Natural killer cell (primary cell): ENCODE measurements at regions not wholly inside any gene's neighbourhood (a gene's known extent, or its start where the extent isn't known, plus 50 kb on each side); places are given as distances from the start of the nearest gene placed in this dataset.

Experiments used
- ATAC-seq, 3 donors: fragments of 150-1000 bp in 2 of 3; fragments of 200-7000 bp in 1 of 3; cut with Tn5 transposase; 1 replicate in 1 of 3; 2 replicates in 2 of 3; pipeline ENCODE4 v1.10.0; 2021; ENCODE audit warnings: mild to moderate bottlenecking in 2 of 3, moderate library complexity in 2 of 3
- DNase-seq, 2 donors: peaks; one replicate each; pipeline versions ENCODE4 v3.0.0 to v3.0.0-alpha.2; 2013 to 2021; ENCODE audit warnings: mixed read lengths in 1 of 2
- H3K27ac ChIP-seq: one replicate; pipeline ENCODE4 v1.5.1; 2013; ENCODE audit warnings: mild to moderate bottlenecking, low read length
- H3K27me3 ChIP-seq: one replicate; pipeline ENCODE4 v1.6.1; 2013; ENCODE audit warnings: low read length; ENCODE audit not compliant: control insufficient read depth, insufficient read depth
- H3K36me3 ChIP-seq: one replicate; pipeline ENCODE4 v1.6.1; 2013; ENCODE audit warnings: low read length; ENCODE audit not compliant: control insufficient read depth, insufficient read depth
- H3K4me1 ChIP-seq: one replicate; pipeline ENCODE4 v1.6.1; 2013; ENCODE audit warnings: low read length; ENCODE audit not compliant: control insufficient read depth, insufficient read depth
- H3K4me3 ChIP-seq: one replicate; pipeline ENCODE4 v1.5.1; 2013; ENCODE audit warnings: low read length
- H3K9me3 ChIP-seq: one replicate; pipeline ENCODE4 v1.6.1; 2013; ENCODE audit warnings: low read length; ENCODE audit not compliant: control insufficient read depth, insufficient read depth
- H3K27ac Mint-ChIP-seq, 2 donors: one replicate each; pipeline ENCODE4 v1.8.0; 2022; ENCODE audit warnings: mild to moderate bottlenecking in 2 of 2, mixed read lengths in 2 of 2, moderate library complexity in 1 of 2
- H3K27me3 Mint-ChIP-seq, 2 donors: one replicate each; pipeline ENCODE4 v1.8.0; 2022; ENCODE audit warnings: low read depth in 2 of 2, mixed read lengths in 2 of 2
- H3K36me3 Mint-ChIP-seq: one replicate; pipeline ENCODE4 v1.8.0; 2022; ENCODE audit warnings: mixed read lengths
- H3K4me1 Mint-ChIP-seq, 2 donors: one replicate each; pipeline ENCODE4 v1.8.0; 2022; ENCODE audit warnings: mixed read lengths in 2 of 2
- H3K4me3 Mint-ChIP-seq: one replicate; pipeline ENCODE4 v1.8.0; 2022; ENCODE audit warnings: mild to moderate bottlenecking, moderate library complexity, mixed read lengths
- H3K9me3 Mint-ChIP-seq, 2 donors: one replicate each; pipeline ENCODE4 v1.8.0; 2022; ENCODE audit warnings: mixed read lengths in 2 of 2
- WGBS: methylation state at CpG from one replicate; pipeline ENCODE4 v1.1.7; 2013; ENCODE audit warnings: missing lambda C conversion rate; ENCODE audit not compliant: insufficient coverage; 5-methylcytosine and 5-hydroxymethylcytosine counted together
- intact Hi-C: fragments of 100-400 bp; cut with micrococcal nuclease; formaldehyde crosslinking; loops from one replicate; pipeline ENCODE4 v1.14.2; 2022
- TF ChIP-seq, protein P1 (sequence below): fragments of 200-600 bp; IDR thresholded peaks from one replicate; pipeline ENCODE4 v1.8.0; 2022; ENCODE audit warnings: antibody characterized with exemption

DNA sequence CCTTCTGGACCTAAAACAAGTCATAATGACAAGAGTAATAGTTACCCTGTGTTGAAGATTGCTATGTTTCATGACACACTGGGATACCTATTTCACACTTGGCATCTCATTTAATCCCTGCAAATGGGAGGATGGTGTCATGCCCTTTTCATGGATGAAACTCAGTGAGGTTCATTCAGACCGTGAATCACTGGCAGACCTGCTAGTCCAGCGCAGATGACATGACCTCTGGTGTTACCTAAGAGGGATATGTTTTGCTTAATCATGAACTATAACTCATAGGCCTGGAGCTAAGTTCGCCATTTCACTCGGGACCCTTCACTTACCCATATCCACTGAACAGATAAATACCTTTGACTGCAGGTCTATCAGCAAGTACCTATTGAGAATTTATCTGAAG lies 286.6 kb upstream of the FMN2 start:
- Mint-ChIP-seq H3K4me3 (no peak overlapping the region), H3K27ac (no peak overlapping the region), H3K9me3 (no peaks in the 10 kb centered on the region), H3K27me3 (peaks cover 0 to 2% of the 10 kb centered on the region in 2 donors), H3K4me1 (peaks cover 0 to 6% of the 10 kb centered on the region in 2 donors), H3K36me3 (no peaks in the 10 kb centered on the region)
- no peak for ATAC-seq
- intact Hi-C loops = no loop called here
- H3K9me3 ChIP-seq = no peaks in the 10 kb centered on the region
- WGBS = 100% methylated on average over 2 of the region's 4 CpGs
- H3K4me3 ChIP-seq = no peak overlapping the region
- no peak for DNase-seq
- no peaks in the 10 kb centered on the region for H3K4me1 ChIP-seq
- TF ChIP-seq, protein P1, sequence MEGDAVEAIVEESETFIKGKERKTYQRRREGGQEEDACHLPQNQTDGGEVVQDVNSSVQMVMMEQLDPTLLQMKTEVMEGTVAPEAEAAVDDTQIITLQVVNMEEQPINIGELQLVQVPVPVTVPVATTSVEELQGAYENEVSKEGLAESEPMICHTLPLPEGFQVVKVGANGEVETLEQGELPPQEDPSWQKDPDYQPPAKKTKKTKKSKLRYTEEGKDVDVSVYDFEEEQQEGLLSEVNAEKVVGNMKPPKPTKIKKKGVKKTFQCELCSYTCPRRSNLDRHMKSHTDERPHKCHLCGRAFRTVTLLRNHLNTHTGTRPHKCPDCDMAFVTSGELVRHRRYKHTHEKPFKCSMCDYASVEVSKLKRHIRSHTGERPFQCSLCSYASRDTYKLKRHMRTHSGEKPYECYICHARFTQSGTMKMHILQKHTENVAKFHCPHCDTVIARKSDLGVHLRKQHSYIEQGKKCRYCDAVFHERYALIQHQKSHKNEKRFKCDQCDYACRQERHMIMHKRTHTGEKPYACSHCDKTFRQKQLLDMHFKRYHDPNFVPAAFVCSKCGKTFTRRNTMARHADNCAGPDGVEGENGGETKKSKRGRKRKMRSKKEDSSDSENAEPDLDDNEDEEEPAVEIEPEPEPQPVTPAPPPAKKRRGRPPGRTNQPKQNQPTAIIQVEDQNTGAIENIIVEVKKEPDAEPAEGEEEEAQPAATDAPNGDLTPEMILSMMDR = no peak
- no peaks in the 10 kb centered on the region for H3K36me3 ChIP-seq
- no peak overlapping the region for H3K27ac ChIP-seq
- no peaks in the 10 kb centered on the region for H3K27me3 ChIP-seq

DNA sequence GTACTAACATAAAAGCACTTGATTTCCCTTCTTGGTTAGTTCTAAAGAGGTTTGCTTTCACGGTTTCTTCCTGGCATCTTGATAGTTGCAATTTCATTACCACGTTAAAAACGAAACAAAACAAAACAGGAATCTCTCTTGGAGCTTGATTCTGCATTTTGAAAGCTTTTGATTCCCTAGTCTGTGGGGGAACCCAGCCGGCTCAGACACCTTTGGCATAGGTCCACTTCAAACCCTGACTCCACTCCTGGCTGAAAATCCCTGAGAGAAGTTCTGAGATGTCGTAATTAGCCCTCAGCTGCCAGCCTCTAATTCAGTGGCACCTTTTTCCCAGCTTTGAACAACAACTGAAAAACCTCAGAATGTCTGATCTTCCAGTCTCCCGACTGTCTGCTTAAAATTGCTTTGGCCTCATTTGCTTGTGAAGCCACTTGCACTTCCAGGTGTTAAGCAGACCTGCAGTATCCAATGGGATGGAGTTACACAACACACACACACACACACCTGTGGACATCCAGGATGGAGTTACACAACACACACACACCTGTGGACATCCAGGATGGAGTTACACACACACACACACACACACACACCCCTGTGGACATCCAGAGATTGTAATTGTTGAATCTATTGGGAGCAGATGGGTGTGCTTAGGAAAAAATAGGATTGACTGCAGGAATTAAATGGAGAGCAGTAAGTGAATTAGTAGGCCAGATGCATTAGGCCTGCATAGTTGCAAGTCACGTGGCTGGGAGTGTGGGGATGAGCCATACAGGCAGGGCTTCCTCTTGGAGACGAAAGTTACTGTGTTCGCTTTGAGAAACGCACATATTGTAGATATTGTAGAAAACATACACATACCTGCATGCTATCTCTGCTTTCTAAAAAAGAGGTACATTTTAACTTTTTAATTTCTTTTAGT lies 285.6 kb upstream of the FMN2 start:
- H3K4me1 ChIP-seq = no peaks in the 10 kb centered on the region
- no peak overlapping the region for H3K4me3 ChIP-seq
- intact Hi-C loops = no loop called here
- no peak overlapping the region for H3K4me3 Mint-ChIP-seq
- H3K27me3 Mint-ChIP-seq = peaks cover 0 to 2% of the 10 kb centered on the region in 2 donors
- ATAC-seq (no peak), DNase-seq (no peak)
- H3K27ac Mint-ChIP-seq = peak overlapping the region in 1 of 2 donors; percentile 5
- TF ChIP-seq, protein P1 = no peak
- no peaks in the 10 kb centered on the region for H3K27me3 ChIP-seq
- 32% methylated on average over 7 of the region's 10 CpGs for WGBS
- no peaks in the 10 kb centered on the region for H3K9me3 Mint-ChIP-seq
- H3K36me3 Mint-ChIP-seq = no peaks in the 10 kb centered on the region
- no peaks in the 10 kb centered on the region for H3K36me3 ChIP-seq
- H3K9me3 ChIP-seq = no peaks in the 10 kb centered on the region
- peaks cover 0 to 6% of the 10 kb centered on the region in 2 donors for H3K4me1 Mint-ChIP-seq
- H3K27ac ChIP-seq = no peak overlapping the region

DNA sequence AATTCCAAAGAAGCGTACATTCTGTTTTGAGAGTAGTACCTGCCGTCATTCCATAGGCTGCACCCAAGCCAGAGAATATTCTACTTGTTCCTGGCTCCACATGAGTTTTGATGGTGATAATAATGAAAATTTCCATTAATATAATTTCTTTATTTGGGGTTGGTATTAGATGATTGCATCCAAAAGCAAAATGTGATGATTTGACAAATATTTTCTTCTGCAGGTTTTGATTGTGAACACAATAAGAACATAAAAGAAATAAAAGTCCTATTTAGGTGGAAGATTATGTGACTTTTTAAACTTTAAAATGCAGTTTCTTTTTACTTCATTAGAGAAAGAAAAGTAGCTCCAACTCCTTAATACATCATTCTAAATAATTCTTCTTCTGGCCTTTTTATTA lies 284.8 kb upstream of the FMN2 start:
- Histone ChIP-seq H3K4me3 (no peak overlapping the region), H3K9me3 (no peaks in the 10 kb centered on the region), H3K27ac (no peak overlapping the region), H3K36me3 (no peaks in the 10 kb centered on the region), H3K4me1 (no peaks in the 10 kb centered on the region), H3K27me3 (no peaks in the 10 kb centered on the region)
- Mint-ChIP-seq H3K9me3 (no peaks in the 10 kb centered on the region), H3K27ac (no peak overlapping the region), H3K36me3 (no peaks in the 10 kb centered on the region), H3K4me1 (peaks cover 0 to 6% of the 10 kb centered on the region in 2 donors), H3K4me3 (no peak overlapping the region), H3K27me3 (peaks cover 0 to 2% of the 10 kb centered on the region in 2 donors)
- DNase-seq = no peak
- intact Hi-C loops = no loop called here
- TF ChIP-seq, protein P1 = no peak
- no peak for ATAC-seq
- 100% methylated on average over 1 of the region's 2 CpGs for WGBS

DNA sequence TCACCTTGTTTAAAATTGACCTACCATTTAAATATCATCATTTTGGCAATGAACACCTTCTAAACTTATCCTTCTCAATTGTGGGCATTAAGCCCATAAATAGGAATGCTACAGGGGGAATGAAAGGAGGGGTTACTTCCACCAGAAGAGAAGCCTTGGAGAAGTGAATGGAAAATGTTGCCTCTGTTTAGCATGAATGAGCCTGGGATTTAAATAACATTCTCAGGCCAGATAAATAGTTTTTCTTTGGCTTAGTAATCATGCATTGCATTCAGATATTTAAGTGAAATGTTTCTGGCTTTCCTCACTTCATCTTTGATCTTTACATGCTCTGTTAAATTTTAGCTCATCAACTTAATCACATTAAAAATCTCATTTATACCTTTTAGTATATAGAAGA lies 284.3 kb upstream of the FMN2 start:
- no peak overlapping the region for H3K4me3 Mint-ChIP-seq
- no peak for ATAC-seq
- H3K36me3 Mint-ChIP-seq = no peaks in the 10 kb centered on the region

More for the DNA sequence above, 284.3 kb upstream of the FMN2 start:
- Mint-ChIP-seq H3K9me3 (no peaks in the 10 kb centered on the region), H3K4me1 (peaks cover 0 to 6% of the 10 kb centered on the region in 2 donors), H3K27me3 (peaks cover 0 to 2% of the 10 kb centered on the region in 2 donors), H3K27ac (no peak overlapping the region)
- TF ChIP-seq, protein P1 = no peak
- intact Hi-C loops = no loop called here
- H3K9me3 ChIP-seq = no peaks in the 10 kb centered on the region
- H3K4me3 ChIP-seq = no peak overlapping the region
- H3K27me3 ChIP-seq = no peaks in the 10 kb centered on the region
- H3K27ac ChIP-seq = no peak overlapping the region
- H3K4me1 ChIP-seq = no peaks in the 10 kb centered on the region
- H3K36me3 ChIP-seq = no peaks in the 10 kb centered on the region
- DNase-seq = no peak
